ENCODE measurements at regions not wholly inside any gene's neighbourhood (a gene's known extent, or its start where the extent isn't known, plus 50 kb on each side); places are given as distances from the start of the nearest gene placed in this dataset.

DNA sequence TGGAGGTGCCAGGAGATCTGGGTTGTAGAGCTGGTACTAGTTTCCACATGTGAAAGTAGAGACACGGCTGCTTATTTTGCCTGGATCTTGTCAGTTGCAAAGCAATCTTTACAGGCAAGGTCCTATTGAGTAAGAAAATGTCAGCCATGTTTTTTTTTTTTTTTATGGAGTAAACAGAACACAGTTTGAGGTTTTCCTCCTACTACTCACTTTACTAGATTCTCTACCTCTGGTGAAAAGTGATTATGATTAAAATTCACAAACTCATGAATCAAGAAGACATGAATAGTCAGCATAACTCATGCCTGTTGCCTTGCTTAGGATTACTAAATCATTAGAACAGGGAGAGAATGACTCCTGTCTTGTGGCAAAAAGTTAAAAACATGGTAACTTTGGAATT is 70.1 kb upstream of the PNPT1 start:
- H3K9me3 ChIP-seq (ENCODE audit: control insufficient read depth, insufficient read depth, low read depth, low read length): no peaks in the 10 kb centered on the region
- POLR2A ChIA-PET: no interaction called here
- CTCF ChIA-PET: no interaction called here

More for the DNA sequence above, 70.1 kb upstream of the PNPT1 start:
- H3K36me3 ChIP-seq (ENCODE audit: control insufficient read depth in 2 of 2, insufficient read depth in 1 of 2, low read length in 2 of 2): no peaks in the 10 kb centered on the region
- H3K4me3 ChIP-seq (ENCODE audit: low read depth, low read length): no peak overlapping the region
- no peak overlapping the region for H3K27ac ChIP-seq (ENCODE audit: extremely low read depth, low read depth, low read length)
- TF ChIP-seq, protein P1, sequence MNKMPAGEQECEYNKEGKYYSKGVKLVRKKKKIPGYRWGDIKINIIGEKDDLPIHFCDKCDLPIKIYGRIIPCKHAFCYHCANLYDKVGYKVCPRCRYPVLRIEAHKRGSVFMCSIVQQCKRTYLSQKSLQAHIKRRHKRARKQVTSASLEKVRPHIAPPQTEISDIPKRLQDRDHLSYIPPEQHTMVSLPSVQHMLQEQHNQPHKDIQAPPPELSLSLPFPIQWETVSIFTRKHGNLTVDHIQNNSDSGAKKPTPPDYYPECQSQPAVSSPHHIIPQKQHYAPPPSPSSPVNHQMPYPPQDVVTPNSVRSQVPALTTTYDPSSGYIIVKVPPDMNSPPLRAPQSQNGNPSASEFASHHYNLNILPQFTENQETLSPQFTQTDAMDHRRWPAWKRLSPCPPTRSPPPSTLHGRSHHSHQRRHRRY (tag by site-specific recombination; IDR thresholded peaks at IDR 0.05): no peak
- TF ChIP-seq KLF9 (tag by site-specific recombination; IDR thresholded peaks at IDR 0.05; ENCODE audit: low read depth) (no peak), ELK4 (IDR thresholded peaks at IDR 0.05; ENCODE audit: borderline replicate concordance, low read depth, low read length) (no peak), ZNF202 (tag by site-specific recombination; IDR thresholded peaks at IDR 0.05; ENCODE audit: borderline replicate concordance) (no peak), MZF1 (tag by site-specific recombination; IDR thresholded peaks at IDR 0.05; ENCODE audit: borderline replicate concordance) (no peak), ZNF571 (tag by site-specific recombination; IDR thresholded peaks at IDR 0.05) (no peak), ZNF747 (tag by site-specific recombination; IDR thresholded peaks at IDR 0.05) (no peak), ZNF785 (tag by site-specific recombination; IDR thresholded peaks at IDR 0.05) (no peak), ZNF280D (tag by site-specific recombination; IDR thresholded peaks at IDR 0.05) (no peak), ZNF324 (tag by site-specific recombination; IDR thresholded peaks at IDR 0.05) (no peak), ZBTB49 (tag by site-specific recombination; IDR thresholded peaks at IDR 0.05; ENCODE audit: low read depth) (no peak), ZNF266 (tag by site-specific recombination; IDR thresholded peaks at IDR 0.05; ENCODE audit: low read depth) (no peak), ZNF211 (tag by site-specific recombination; IDR thresholded peaks at IDR 0.05; ENCODE audit: low read depth) (no peak), ZNF585B (tag by site-specific recombination; IDR thresholded peaks at IDR 0.05) (no peak)
- TF ChIP-seq, protein P2, sequence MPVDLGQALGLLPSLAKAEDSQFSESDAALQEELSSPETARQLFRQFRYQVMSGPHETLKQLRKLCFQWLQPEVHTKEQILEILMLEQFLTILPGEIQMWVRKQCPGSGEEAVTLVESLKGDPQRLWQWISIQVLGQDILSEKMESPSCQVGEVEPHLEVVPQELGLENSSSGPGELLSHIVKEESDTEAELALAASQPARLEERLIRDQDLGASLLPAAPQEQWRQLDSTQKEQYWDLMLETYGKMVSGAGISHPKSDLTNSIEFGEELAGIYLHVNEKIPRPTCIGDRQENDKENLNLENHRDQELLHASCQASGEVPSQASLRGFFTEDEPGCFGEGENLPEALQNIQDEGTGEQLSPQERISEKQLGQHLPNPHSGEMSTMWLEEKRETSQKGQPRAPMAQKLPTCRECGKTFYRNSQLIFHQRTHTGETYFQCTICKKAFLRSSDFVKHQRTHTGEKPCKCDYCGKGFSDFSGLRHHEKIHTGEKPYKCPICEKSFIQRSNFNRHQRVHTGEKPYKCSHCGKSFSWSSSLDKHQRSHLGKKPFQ (tag by site-specific recombination; IDR thresholded peaks at IDR 0.05): no peak
- TF ChIP-seq, protein P3, sequence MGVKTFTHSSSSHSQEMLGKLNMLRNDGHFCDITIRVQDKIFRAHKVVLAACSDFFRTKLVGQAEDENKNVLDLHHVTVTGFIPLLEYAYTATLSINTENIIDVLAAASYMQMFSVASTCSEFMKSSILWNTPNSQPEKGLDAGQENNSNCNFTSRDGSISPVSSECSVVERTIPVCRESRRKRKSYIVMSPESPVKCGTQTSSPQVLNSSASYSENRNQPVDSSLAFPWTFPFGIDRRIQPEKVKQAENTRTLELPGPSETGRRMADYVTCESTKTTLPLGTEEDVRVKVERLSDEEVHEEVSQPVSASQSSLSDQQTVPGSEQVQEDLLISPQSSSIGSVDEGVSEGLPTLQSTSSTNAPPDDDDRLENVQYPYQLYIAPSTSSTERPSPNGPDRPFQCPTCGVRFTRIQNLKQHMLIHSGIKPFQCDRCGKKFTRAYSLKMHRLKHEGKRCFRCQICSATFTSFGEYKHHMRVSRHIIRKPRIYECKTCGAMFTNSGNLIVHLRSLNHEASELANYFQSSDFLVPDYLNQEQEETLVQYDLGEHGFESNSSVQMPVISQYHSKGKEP (tag by site-specific recombination; IDR thresholded peaks at IDR 0.05): no peak
- no peaks in the 10 kb centered on the region for H3K4me1 ChIP-seq (ENCODE audit: control insufficient read depth, insufficient read depth, low read length)

All from HEK293 (cell line).